ENCODE measurements at regions not wholly inside any gene's neighbourhood (a gene's known extent, or its start where the extent isn't known, plus 50 kb on each side); places are given as distances from the start of the nearest gene placed in this dataset.

GRCh38 chr1:222234351-222234750 is 313.6 kb downstream of the HHIPL2 start:
- CTCF ChIA-PET: interaction anchor here (1.8 kb wide), 1 partner anchor 221 kb away, joined by 6 read pairs; no protein-coding TSS in a partner anchor
- peaks cover 15% of the 10 kb centered on the region for H3K9me3 Mint-ChIP-seq
- H3K27ac Mint-ChIP-seq: no peak overlapping the region
- no peak for TF ChIP-seq CTCF (IDR thresholded peaks at IDR 0.05)
- no peak for TF ChIP-seq AR (CRISPR knock-in tag; IDR thresholded peaks at IDR 0.05)
- TF ChIP-seq FOXP4 (CRISPR knock-in tag; IDR thresholded peaks at IDR 0.05): no peak
- no peak for TF ChIP-seq ZNF671 (CRISPR knock-in tag; IDR thresholded peaks at IDR 0.05)
- TF ChIP-seq FOXK1 (CRISPR knock-in tag; IDR thresholded peaks at IDR 0.05): no peak
- no peak for TF ChIP-seq JUN (CRISPR knock-in tag; IDR thresholded peaks at IDR 0.05)
- TF ChIP-seq GRHL2 (CRISPR knock-in tag; IDR thresholded peaks at IDR 0.05; ENCODE audit: insufficient replicate concordance, severe bottlenecking): no peak
- TF ChIP-seq ZNF532 (CRISPR knock-in tag; IDR thresholded peaks at IDR 0.05; ENCODE audit: borderline replicate concordance): no peak
- TF ChIP-seq CDX4 (CRISPR knock-in tag; IDR thresholded peaks at IDR 0.05; ENCODE audit: borderline replicate concordance): no peak
- H3K27me3 Mint-ChIP-seq (ENCODE audit: low read depth): no peaks in the 10 kb centered on the region; the same call in 1 of the 2 replicates
- H3K4me1 Mint-ChIP-seq: peaks cover 11% of the 10 kb centered on the region; the same call in 1 of the 2 replicates
- POLR2A ChIA-PET: no interaction called here
- DNase-seq (ENCODE audit: low spot score) (no peak), ATAC-seq (no peak)
- H3K36me3 Mint-ChIP-seq: no peaks in the 10 kb centered on the region
- H3K4me3 Mint-ChIP-seq: no peak overlapping the region

GRCh38 chr1:222233444-222234158 is 314.3 kb downstream of the HHIPL2 start:
- Mint-ChIP-seq H3K27ac (no peak overlapping the region), H3K4me1 (peaks cover 11% of the 10 kb centered on the region; the same call in 1 of the 2 replicates), H3K27me3 (ENCODE audit: low read depth) (no peaks in the 10 kb centered on the region; the same call in 1 of the 2 replicates), H3K9me3 (peaks cover 15% of the 10 kb centered on the region), H3K36me3 (no peaks in the 10 kb centered on the region), H3K4me3 (no peak overlapping the region)
- CTCF ChIA-PET: interaction anchor here (1.8 kb wide), 1 partner anchor 221 kb away, joined by 6 read pairs; no protein-coding TSS in a partner anchor
- TF ChIP-seq CTCF (IDR thresholded peaks at IDR 0.05): 0 out of 2 replicates have a peak, but pooled peaks have one; percentile 16
- TF ChIP-seq IRF1 (CRISPR knock-in tag; IDR thresholded peaks at IDR 0.05): no peak
- no peak for TF ChIP-seq TEAD4 (CRISPR knock-in tag; IDR thresholded peaks at IDR 0.05)
- TF ChIP-seq ZNF423 (CRISPR knock-in tag; IDR thresholded peaks at IDR 0.05): no peak
- POLR2A ChIA-PET: no interaction called here
- ATAC-seq (no peak), DNase-seq (ENCODE audit: low spot score) (peak; percentile 18)

Data from WTC11 (cell line).